Liver (tissue), 8 donors: ENCODE measurements at regions not wholly inside any gene's neighbourhood (a gene's known extent, or its start where the extent isn't known, plus 50 kb on each side); places are given as distances from the start of the nearest gene placed in this dataset.

ENCODE experiments used
- DNase-seq: peaks from one replicate; pipeline ENCODE4 v3.0.0-alpha.2; 2017; ENCODE audit warnings: low spot score
- H3K27ac ChIP-seq, 2 donors: one replicate each; pipeline ENCODE4 v1.7.0; 2013; ENCODE audit warnings: inconsistent platforms in 2 of 2, low read length in 2 of 2, control low read depth in 1 of 2, low read depth in 1 of 2, mild to moderate bottlenecking in 1 of 2
- H3K27me3 ChIP-seq, 4 donors: one replicate each; pipeline versions ENCODE4 v1.6.1 to v1.7.0; 2013; ENCODE audit warnings: low read length in 3 of 4, inconsistent platforms in 1 of 4, mild to moderate bottlenecking in 1 of 4, moderate library complexity in 1 of 4; ENCODE audit not compliant: control insufficient read depth in 4 of 4, insufficient read depth in 4 of 4
- H3K36me3 ChIP-seq, 4 donors: one replicate each; pipeline versions ENCODE4 v1.6.1 to v1.7.0; 2013; ENCODE audit warnings: low read length in 3 of 4, mild to moderate bottlenecking in 3 of 4, low read depth in 1 of 4, moderate library complexity in 1 of 4; ENCODE audit not compliant: control insufficient read depth in 4 of 4, insufficient read depth in 3 of 4
- H3K4me1 ChIP-seq, 4 donors: one replicate each; pipeline versions ENCODE4 v1.6.1 to v1.7.0; 2013; ENCODE audit warnings: low read length in 3 of 4, mild to moderate bottlenecking in 3 of 4, moderate library complexity in 1 of 4; ENCODE audit not compliant: control insufficient read depth in 4 of 4, insufficient read depth in 4 of 4
- H3K4me3 ChIP-seq, 3 donors: one replicate each; pipeline versions ENCODE4 v1.6.1 to v1.7.0; 2013; ENCODE audit warnings: low read length in 3 of 3, control low read depth in 1 of 3, low read depth in 1 of 3, mild to moderate bottlenecking in 1 of 3
- H3K9ac ChIP-seq, 2 donors: one replicate each; pipeline ENCODE4 v1.7.0; 2013; ENCODE audit warnings: low read length in 2 of 2, mild to moderate bottlenecking in 2 of 2, moderate library complexity in 2 of 2, control low read depth in 1 of 2, low read depth in 1 of 2
- H3K9me3 ChIP-seq, 4 donors: one replicate each; pipeline versions ENCODE4 v1.6.1 to v1.7.0; 2013; ENCODE audit warnings: low read length in 3 of 4; ENCODE audit not compliant: control insufficient read depth in 4 of 4
- ATF3 ChIP-seq: IDR thresholded peaks from 2 replicates; pipeline ENCODE4 v1.6.1; 2016; ENCODE audit warnings: antibody characterized with exemption
- CTCF ChIP-seq: fragments of 150-350 bp; IDR thresholded peaks from 2 replicates; pipeline ENCODE4 v1.5.1; 2017; ENCODE audit warnings: improper control_type of control experiment, low read depth, low read length; ENCODE audit not compliant: missing input control
- EGR1 ChIP-seq, 2 donors: IDR thresholded peaks; 2 replicates each; pipeline ENCODE4 v1.6.1; 2016 to 2018; ENCODE audit warnings: antibody characterized with exemption in 2 of 2, low read depth in 2 of 2
- FOXA1 ChIP-seq: IDR thresholded peaks from 2 replicates; pipeline ENCODE4 v1.6.1; 2016; ENCODE audit warnings: antibody characterized with exemption
- FOXA2 ChIP-seq: IDR thresholded peaks from 2 replicates; pipeline ENCODE4 v1.6.1; 2016; ENCODE audit warnings: antibody characterized with exemption
- GABPA ChIP-seq, 2 donors: IDR thresholded peaks in 1 of 2; conservative IDR thresholded peaks in 1 of 2; 2 replicates each; pipeline ENCODE4 v1.6.1; 2016; ENCODE audit warnings: antibody characterized with exemption in 2 of 2, mild to moderate bottlenecking in 1 of 2, moderate library complexity in 1 of 2
- HNF4A ChIP-seq, 2 donors: conservative IDR thresholded peaks; 2 replicates each; pipeline ENCODE4 v1.6.1; 2016; ENCODE audit warnings: antibody characterized with exemption in 2 of 2, mild to moderate bottlenecking in 2 of 2
- HNF4G ChIP-seq: IDR thresholded peaks from 2 replicates; pipeline ENCODE4 v1.6.1; 2016; ENCODE audit warnings: antibody characterized with exemption
- JUND ChIP-seq, 2 donors: IDR thresholded peaks; 2 replicates each; pipeline ENCODE4 v1.6.1; 2016; ENCODE audit warnings: antibody characterized with exemption in 2 of 2
- MAX ChIP-seq: IDR thresholded peaks from 2 replicates; pipeline ENCODE4 v1.6.1; 2016; ENCODE audit warnings: antibody characterized with exemption
- NR2F2 ChIP-seq: IDR thresholded peaks from 2 replicates; pipeline ENCODE4 v1.6.1; 2016; ENCODE audit warnings: antibody characterized with exemption
- RAD21 ChIP-seq, 2 donors: IDR thresholded peaks; 2 replicates each; pipeline ENCODE4 v1.6.1; 2016; ENCODE audit warnings: antibody characterized with exemption in 2 of 2, mild to moderate bottlenecking in 2 of 2
- REST ChIP-seq: IDR thresholded peaks from 2 replicates; pipeline ENCODE4 v1.6.1; 2016; ENCODE audit warnings: antibody characterized with exemption, mild to moderate bottlenecking
- RXRA ChIP-seq, 2 donors: IDR thresholded peaks; 2 replicates each; pipeline ENCODE4 v1.6.1; 2017 to 2018; ENCODE audit warnings: antibody characterized with exemption in 2 of 2, mild to moderate bottlenecking in 1 of 2
- SP1 ChIP-seq: IDR thresholded peaks from 2 replicates; pipeline ENCODE4 v1.6.1; 2018; ENCODE audit warnings: antibody characterized with exemption, mild to moderate bottlenecking
- TAF1 ChIP-seq: conservative IDR thresholded peaks from 2 replicates; pipeline ENCODE4 v1.6.1; 2016; ENCODE audit warnings: antibody characterized with exemption, mild to moderate bottlenecking
- YY1 ChIP-seq: IDR thresholded peaks from 2 replicates; pipeline ENCODE4 v1.6.1; 2016; ENCODE audit warnings: antibody characterized with exemption, mild to moderate bottlenecking
- ZBTB33 ChIP-seq: IDR thresholded peaks from 2 replicates; pipeline ENCODE4 v1.6.1; 2016; ENCODE audit warnings: antibody characterized with exemption
- WGBS: extraction: QIAGEN DNeasy Blood & Tissue Kit; methylation state at CpG from one replicate; pipeline ENCODE4 v1.1.7; 2013; 5-methylcytosine and 5-hydroxymethylcytosine counted together
- donor health status: healthy.
- donor health status: healthy.
- donor health status: healthy.
- donor health status: healthy.
- donor health status: healthy.

- Histone ChIP-seq H3K27ac (no peak overlapping the region), H3K4me1 (no peaks in the 10 kb centered on the region), H3K36me3 (no peaks in the 10 kb centered on the region), H3K27me3 (no peaks in the 10 kb centered on the region), H3K9ac (no peak overlapping the region), H3K4me3 (no peak overlapping the region), H3K9me3 (no peaks in the 10 kb centered on the region)
- DNase-seq = no peak
- WGBS = 67% methylated on average over 5 of the region's 5 CpGs
- no peak for TF ChIP-seq SP1
- no peak for TF ChIP-seq RXRA (IDR thresholded peaks at IDR 0.05)
- no peak for TF ChIP-seq NR2F2
- TF ChIP-seq EGR1 (IDR thresholded peaks at IDR 0.05; ENCODE audit: low read depth in 2 of 2) = no peak
These were observed 232.4 kb downstream of the POSTN start for GRCh38 chr13:37366044-37366770.

GRCh38 chr13:37365496-37365895, 233.1 kb downstream of the POSTN start:
- Histone ChIP-seq H3K9me3 (no peaks in the 10 kb centered on the region), H3K4me1 (no peaks in the 10 kb centered on the region), H3K27ac (no peak overlapping the region), H3K27me3 (no peaks in the 10 kb centered on the region), H3K4me3 (no peak overlapping the region), H3K36me3 (no peaks in the 10 kb centered on the region), H3K9ac (no peak overlapping the region)
- no peak for TF ChIP-seq FOXA1
- no peak for TF ChIP-seq CTCF
- TF ChIP-seq YY1 = no peak
- no peak for TF ChIP-seq RAD21 (IDR thresholded peaks at IDR 0.05)
- TF ChIP-seq FOXA2 = no peak
- no peak for TF ChIP-seq GABPA (IDR thresholded peaks at IDR 0.05 in 1 of 2, conservative IDR thresholded peaks at IDR 0.05 in 1 of 2)
- TF ChIP-seq HNF4G = no peak
- no peak for TF ChIP-seq JUND (IDR thresholded peaks at IDR 0.05)
- TF ChIP-seq SP1 = no peak
- TF ChIP-seq ZBTB33 = no peak
- TF ChIP-seq NR2F2 = no peak
- TF ChIP-seq REST = no peak
- TF ChIP-seq MAX = no peak
- TF ChIP-seq ATF3 = no peak
- TF ChIP-seq RXRA (IDR thresholded peaks at IDR 0.05) = no peak
- no peak for TF ChIP-seq HNF4A (conservative IDR thresholded peaks at IDR 0.05)
- no peak for TF ChIP-seq TAF1
- no peak for TF ChIP-seq EGR1 (IDR thresholded peaks at IDR 0.05; ENCODE audit: low read depth in 2 of 2)
- 76% methylated on average over 2 of the region's 2 CpGs for WGBS
- no peak for DNase-seq
